A549 (cell line): ENCODE measurements at regions not wholly inside any gene's neighbourhood (a gene's known extent, or its start where the extent isn't known, plus 50 kb on each side); places are given as distances from the start of the nearest gene placed in this dataset.
"Not testable (repeated sequence)": the region's sequence is repeated elsewhere in the genome, so short reads cannot be mapped to it uniquely, and the experiment has no call there.

ENCODE experiments used
- CHD2 ChIP-seq: fragments of 150-350 bp; IDR thresholded peaks from 2 replicates; pipeline ENCODE4 v1.6.1; 2014; ENCODE audit warnings: low read length; ENCODE audit not compliant: partially characterized antibody
- EP300 ChIP-seq, 2 experiments: fragments of >200 bp; sonication (Bioruptor Twin); formaldehyde crosslinking; IDR thresholded peaks; 2 replicates in 1 of 2; 3 replicates in 1 of 2; pipeline ENCODE4 v1.6.1; 2016 to 2017
- MAZ ChIP-seq: fragments of 150-350 bp; IDR thresholded peaks from 2 replicates; pipeline ENCODE4 v1.6.1; 2014; ENCODE audit warnings: antibody characterized with exemption, low read depth, low read length, borderline replicate concordance
- NR3C1 ChIP-seq: fragments of >200 bp; sonication (Bioruptor Twin); formaldehyde crosslinking; IDR thresholded peaks from 3 replicates; pipeline ENCODE4 v1.6.1; 2017
- POLR2A ChIP-seq: IDR thresholded peaks from 2 replicates; pipeline ENCODE4 v1.6.1; 2012; ENCODE audit warnings: mild to moderate bottlenecking, low read length
- POLR2AphosphoS2 ChIP-seq: conservative IDR thresholded peaks from 2 replicates; pipeline ENCODE4 v1.6.1; 2012; ENCODE audit warnings: low read length, improper control_type of control experiment, inconsistent platforms
- TF ChIP-seq, protein P1 (sequence below): fragments of >200 bp; sonication (Bioruptor Twin); formaldehyde crosslinking; IDR thresholded peaks from 3 replicates; pipeline ENCODE4 v1.5.1; 2016
- TF ChIP-seq, protein P2 (sequence below): fragments of 250-450 bp; sonication (Bioruptor Pico); IDR thresholded peaks from 2 replicates; pipeline ENCODE4 v1.5.0; 2020; ENCODE audit warnings: low read depth, mild to moderate bottlenecking, moderate library complexity
- TF ChIP-seq, protein P3 (sequence below): fragments of 450-650 bp; IDR thresholded peaks from 2 replicates; pipeline ENCODE4 v1.6.1; 2014; ENCODE audit warnings: antibody characterized with exemption

DNA sequence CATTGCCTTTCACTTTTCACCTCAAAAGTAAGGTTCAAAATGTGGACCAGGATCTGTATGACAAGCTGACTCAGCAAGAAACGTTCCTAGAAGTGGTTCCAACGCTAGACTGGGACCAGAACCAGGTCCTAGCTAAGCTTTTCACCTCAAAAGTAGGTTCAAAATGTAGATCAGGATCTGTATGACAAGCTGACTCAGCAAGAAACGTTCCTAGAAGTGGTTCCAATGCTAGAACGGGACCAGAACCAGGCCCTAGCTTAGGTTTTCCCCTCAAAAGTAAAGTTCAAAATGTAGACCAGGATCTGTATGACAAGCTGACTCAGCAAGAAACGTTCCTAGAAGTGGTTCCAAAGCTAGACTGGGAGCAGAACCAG, 52.5 kb upstream of the TMEM97 start:
- TF ChIP-seq, protein P1, sequence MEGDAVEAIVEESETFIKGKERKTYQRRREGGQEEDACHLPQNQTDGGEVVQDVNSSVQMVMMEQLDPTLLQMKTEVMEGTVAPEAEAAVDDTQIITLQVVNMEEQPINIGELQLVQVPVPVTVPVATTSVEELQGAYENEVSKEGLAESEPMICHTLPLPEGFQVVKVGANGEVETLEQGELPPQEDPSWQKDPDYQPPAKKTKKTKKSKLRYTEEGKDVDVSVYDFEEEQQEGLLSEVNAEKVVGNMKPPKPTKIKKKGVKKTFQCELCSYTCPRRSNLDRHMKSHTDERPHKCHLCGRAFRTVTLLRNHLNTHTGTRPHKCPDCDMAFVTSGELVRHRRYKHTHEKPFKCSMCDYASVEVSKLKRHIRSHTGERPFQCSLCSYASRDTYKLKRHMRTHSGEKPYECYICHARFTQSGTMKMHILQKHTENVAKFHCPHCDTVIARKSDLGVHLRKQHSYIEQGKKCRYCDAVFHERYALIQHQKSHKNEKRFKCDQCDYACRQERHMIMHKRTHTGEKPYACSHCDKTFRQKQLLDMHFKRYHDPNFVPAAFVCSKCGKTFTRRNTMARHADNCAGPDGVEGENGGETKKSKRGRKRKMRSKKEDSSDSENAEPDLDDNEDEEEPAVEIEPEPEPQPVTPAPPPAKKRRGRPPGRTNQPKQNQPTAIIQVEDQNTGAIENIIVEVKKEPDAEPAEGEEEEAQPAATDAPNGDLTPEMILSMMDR: not testable (repeated sequence)
- not testable (repeated sequence) for TF ChIP-seq MAZ; EP300 (IDR thresholded peaks at IDR 0.05); POLR2A; POLR2AphosphoS2; NR3C1; CHD2
- TF ChIP-seq, protein P2, sequence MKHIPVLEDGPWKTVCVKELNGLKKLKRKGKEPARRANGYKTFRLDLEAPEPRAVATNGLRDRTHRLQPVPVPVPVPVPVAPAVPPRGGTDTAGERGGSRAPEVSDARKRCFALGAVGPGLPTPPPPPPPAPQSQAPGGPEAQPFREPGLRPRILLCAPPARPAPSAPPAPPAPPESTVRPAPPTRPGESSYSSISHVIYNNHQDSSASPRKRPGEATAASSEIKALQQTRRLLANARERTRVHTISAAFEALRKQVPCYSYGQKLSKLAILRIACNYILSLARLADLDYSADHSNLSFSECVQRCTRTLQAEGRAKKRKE (CRISPR knock-in tag): not testable (repeated sequence)
- TF ChIP-seq, protein P3, sequence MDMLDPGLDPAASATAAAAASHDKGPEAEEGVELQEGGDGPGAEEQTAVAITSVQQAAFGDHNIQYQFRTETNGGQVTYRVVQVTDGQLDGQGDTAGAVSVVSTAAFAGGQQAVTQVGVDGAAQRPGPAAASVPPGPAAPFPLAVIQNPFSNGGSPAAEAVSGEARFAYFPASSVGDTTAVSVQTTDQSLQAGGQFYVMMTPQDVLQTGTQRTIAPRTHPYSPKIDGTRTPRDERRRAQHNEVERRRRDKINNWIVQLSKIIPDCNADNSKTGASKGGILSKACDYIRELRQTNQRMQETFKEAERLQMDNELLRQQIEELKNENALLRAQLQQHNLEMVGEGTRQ: not testable (repeated sequence)
